SU-DHL-6 (cell line): ENCODE measurements at regions not wholly inside any gene's neighbourhood (a gene's known extent, or its start where the extent isn't known, plus 50 kb on each side); places are given as distances from the start of the nearest gene placed in this dataset.

ENCODE experiments used
- H2AFZ ChIP-seq: fragments of 200-600 bp; sonication (generic); 2 replicates; pipeline ENCODE4 v1.6.1; 2014; ENCODE audit warnings: low read depth, mild to moderate bottlenecking, moderate library complexity, mixed read lengths, antibody characterized with exemption, low read length; ENCODE audit not compliant: severe bottlenecking
- H3F3A ChIP-seq: fragments of 200-600 bp; shearing (Covaris generic); 2 replicates; pipeline ENCODE4 v1.6.0; 2016; ENCODE audit warnings: antibody characterized with exemption, mild to moderate bottlenecking; ENCODE audit not compliant: insufficient read depth
- H3K27ac ChIP-seq: fragments of 200-600 bp; sonication (generic); 2 replicates; pipeline ENCODE4 v1.5.1; 2016; ENCODE audit warnings: low read depth, mild to moderate bottlenecking, low read length, moderate library complexity, mixed read lengths
- H3K27me3 ChIP-seq: fragments of 200-600 bp; sonication (generic), shearing (Covaris generic); 2 replicates; pipeline ENCODE4 v1.6.0; 2014; ENCODE audit warnings: mild to moderate bottlenecking, low read length
- H3K36me3 ChIP-seq: fragments of 200-600 bp; sonication (generic); 2 replicates; pipeline ENCODE4 v1.6.1; 2014; ENCODE audit warnings: mild to moderate bottlenecking, low read length, mixed read lengths
- H3K4me2 ChIP-seq: fragments of 300-600, 200-600 bp; shearing (Covaris generic), sonication (generic); 2 replicates; pipeline ENCODE4 v1.6.0; 2014; ENCODE audit warnings: low read length, low read depth, mild to moderate bottlenecking; ENCODE audit not compliant: poor library complexity, severe bottlenecking
- H3K4me3 ChIP-seq: fragments of 200-600 bp; sonication (generic); 2 replicates; pipeline ENCODE4 v1.5.1; 2014; ENCODE audit warnings: antibody characterized with exemption, low read length, mild to moderate bottlenecking, mixed read lengths; ENCODE audit not compliant: insufficient read depth, poor library complexity, severe bottlenecking
- H3K79me2 ChIP-seq: fragments of 200-600 bp; sonication (generic); 2 replicates; pipeline ENCODE4 v1.6.1; 2014; ENCODE audit warnings: mild to moderate bottlenecking, low read length, moderate library complexity; ENCODE audit not compliant: insufficient read depth
- H3K9ac ChIP-seq: fragments of 200-600 bp; sonication (generic); 2 replicates; pipeline ENCODE4 v1.7.0; 2014; ENCODE audit warnings: mild to moderate bottlenecking, low read length
- H3K9me2 ChIP-seq: fragments of 200-600 bp; sonication (generic); replicated peaks from 2 replicates; pipeline ENCODE4 v1.6.1; 2014; ENCODE audit warnings: low read length; ENCODE audit not compliant: insufficient read depth
- H3K9me3 ChIP-seq: fragments of 200-600 bp; sonication (generic); 2 replicates; pipeline ENCODE4 v1.6.1; 2014; ENCODE audit warnings: low read length, mixed read lengths; ENCODE audit not compliant: insufficient read depth
- H4K20me1 ChIP-seq: fragments of 200-600 bp; sonication (generic); 2 replicates; pipeline ENCODE4 v1.6.1; 2014; ENCODE audit warnings: low read depth, mild to moderate bottlenecking, antibody characterized with exemption, low read length, moderate library complexity, mixed read lengths
- EZH2phosphoT487 ChIP-seq: fragments of 200-600 bp; sonication (generic), shearing (Covaris generic); conservative IDR thresholded peaks from 2 replicates; pipeline ENCODE4 v1.6.1; 2018; ENCODE audit warnings: mild to moderate bottlenecking, antibody characterized with exemption, low read length, moderate library complexity, mixed read lengths
- TF ChIP-seq, protein P1 (sequence below): fragments of 200-600 bp; sonication (generic); IDR thresholded peaks from one replicate; pipeline ENCODE4 v1.5.1; 2017; ENCODE audit warnings: antibody characterized with exemption, mild to moderate bottlenecking, low read length, moderate library complexity; ENCODE audit not compliant: insufficient read depth, poor library complexity, severe bottlenecking

DNA sequence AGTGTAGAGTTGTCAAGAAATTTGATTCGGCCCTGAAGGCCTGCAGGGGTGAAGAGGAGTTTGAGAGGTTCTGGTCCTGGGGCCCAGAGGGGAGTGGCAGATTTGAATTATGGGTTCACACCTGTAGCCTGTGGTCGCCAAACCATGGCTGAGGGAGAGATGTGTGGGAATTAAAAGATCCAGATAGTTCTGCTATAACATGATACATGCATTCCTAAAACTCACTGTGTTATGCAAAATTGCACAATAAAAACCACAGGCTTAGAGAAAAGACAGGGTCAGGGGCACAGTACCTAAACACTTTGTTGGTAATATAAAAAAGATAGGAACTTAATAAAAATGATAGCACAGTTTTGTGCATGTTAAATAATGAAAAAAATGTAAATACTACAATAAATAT is 106.2 kb downstream of the TMEM30B start:
- no peaks in the 10 kb centered on the region for H3K9me3 ChIP-seq
- no peaks in the 10 kb centered on the region for H3K79me2 ChIP-seq
- TF ChIP-seq, protein P1, sequence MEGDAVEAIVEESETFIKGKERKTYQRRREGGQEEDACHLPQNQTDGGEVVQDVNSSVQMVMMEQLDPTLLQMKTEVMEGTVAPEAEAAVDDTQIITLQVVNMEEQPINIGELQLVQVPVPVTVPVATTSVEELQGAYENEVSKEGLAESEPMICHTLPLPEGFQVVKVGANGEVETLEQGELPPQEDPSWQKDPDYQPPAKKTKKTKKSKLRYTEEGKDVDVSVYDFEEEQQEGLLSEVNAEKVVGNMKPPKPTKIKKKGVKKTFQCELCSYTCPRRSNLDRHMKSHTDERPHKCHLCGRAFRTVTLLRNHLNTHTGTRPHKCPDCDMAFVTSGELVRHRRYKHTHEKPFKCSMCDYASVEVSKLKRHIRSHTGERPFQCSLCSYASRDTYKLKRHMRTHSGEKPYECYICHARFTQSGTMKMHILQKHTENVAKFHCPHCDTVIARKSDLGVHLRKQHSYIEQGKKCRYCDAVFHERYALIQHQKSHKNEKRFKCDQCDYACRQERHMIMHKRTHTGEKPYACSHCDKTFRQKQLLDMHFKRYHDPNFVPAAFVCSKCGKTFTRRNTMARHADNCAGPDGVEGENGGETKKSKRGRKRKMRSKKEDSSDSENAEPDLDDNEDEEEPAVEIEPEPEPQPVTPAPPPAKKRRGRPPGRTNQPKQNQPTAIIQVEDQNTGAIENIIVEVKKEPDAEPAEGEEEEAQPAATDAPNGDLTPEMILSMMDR, result no peak
- TF ChIP-seq EZH2phosphoT487, result no peak
- no peak overlapping the region for H3K27ac ChIP-seq
- H3K27me3 ChIP-seq, result 0 out of 2 replicates have a peak, but pooled peaks cover 2% of the 10 kb centered on the region
- no peak overlapping the region for H3K4me2 ChIP-seq
- H2AFZ ChIP-seq, result no peak overlapping the region
- no peaks in the 10 kb centered on the region for H4K20me1 ChIP-seq
- no peaks in the 10 kb centered on the region for H3K9me2 ChIP-seq
- no peaks in the 10 kb centered on the region for H3F3A ChIP-seq
- no peak overlapping the region for H3K9ac ChIP-seq
- no peaks in the 10 kb centered on the region for H3K36me3 ChIP-seq
- no peak overlapping the region for H3K4me3 ChIP-seq

DNA sequence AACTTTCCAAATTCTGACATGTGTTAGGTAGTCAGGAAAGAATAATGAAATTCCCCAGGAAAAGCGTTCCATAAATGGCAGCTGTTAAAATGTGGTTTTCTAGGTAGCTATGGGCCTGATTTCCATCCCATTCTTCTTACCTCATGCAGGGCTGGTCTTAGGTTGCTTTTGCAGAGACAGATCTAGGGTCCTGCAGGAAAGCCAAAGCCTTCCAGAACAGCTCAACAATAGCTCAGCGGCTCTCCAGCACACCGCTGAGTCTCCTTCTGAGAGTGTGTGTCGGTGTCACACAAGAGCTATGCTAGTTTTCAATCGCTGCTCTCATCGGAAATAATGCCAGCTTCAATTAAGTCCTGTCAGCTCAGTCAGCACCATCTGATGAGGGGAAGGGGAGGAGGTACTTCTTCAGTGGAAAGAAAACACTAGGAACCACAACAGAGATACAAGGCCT is 106.7 kb downstream of the TMEM30B start:
- H3K27ac ChIP-seq, result no peak overlapping the region
- no peaks in the 10 kb centered on the region for H3K79me2 ChIP-seq
- no peak overlapping the region for H3K9ac ChIP-seq
- H3K27me3 ChIP-seq, result 0 out of 2 replicates have a peak, but pooled peaks cover 3% of the 10 kb centered on the region
- H3F3A ChIP-seq, result no peaks in the 10 kb centered on the region
- H3K36me3 ChIP-seq, result no peaks in the 10 kb centered on the region
- no peaks in the 10 kb centered on the region for H3K9me2 ChIP-seq
- TF ChIP-seq EZH2phosphoT487, result no peak
- TF ChIP-seq, protein P1, result no peak
- H2AFZ ChIP-seq, result no peak overlapping the region
- no peaks in the 10 kb centered on the region for H3K9me3 ChIP-seq
- no peak overlapping the region for H3K4me2 ChIP-seq
- no peak overlapping the region for H3K4me3 ChIP-seq
- no peaks in the 10 kb centered on the region for H4K20me1 ChIP-seq

DNA sequence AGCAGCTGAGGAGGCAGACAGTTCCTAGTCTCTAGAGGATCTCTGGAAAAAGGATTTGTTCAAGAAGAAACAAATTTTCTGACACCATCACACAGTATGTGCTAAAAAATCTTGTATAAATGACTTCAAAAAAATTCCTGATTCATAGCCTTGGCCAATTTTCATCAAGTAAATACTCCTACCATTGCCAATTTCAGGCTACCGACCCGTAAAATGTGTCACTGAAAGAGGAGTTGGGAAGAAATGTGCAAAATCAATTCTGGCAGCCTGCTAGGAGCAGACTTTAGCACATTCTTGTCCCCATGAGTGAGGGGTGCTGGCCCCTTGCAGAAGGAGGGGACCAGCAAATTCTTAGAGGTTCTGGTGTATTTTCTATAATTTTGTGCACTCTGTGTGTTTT is 109.4 kb downstream of the TMEM30B start:
- Histone ChIP-seq H3K79me2 (no peaks in the 10 kb centered on the region), H3K9ac (no peak overlapping the region), H4K20me1 (no peaks in the 10 kb centered on the region), H3F3A (no peaks in the 10 kb centered on the region), H3K4me3 (no peak overlapping the region), H3K4me2 (no peak overlapping the region), H3K27me3 (0 out of 2 replicates have a peak, but pooled peaks cover 3% of the 10 kb centered on the region), H3K9me3 (no peaks in the 10 kb centered on the region), H3K27ac (no peak overlapping the region), H3K9me2 (no peaks in the 10 kb centered on the region), H2AFZ (no peak overlapping the region), H3K36me3 (no peaks in the 10 kb centered on the region)
- TF ChIP-seq EZH2phosphoT487, result no peak
- TF ChIP-seq, protein P1, result no peak
